ENCODE measurements at regions not wholly inside any gene's neighbourhood (a gene's known extent, or its start where the extent isn't known, plus 50 kb on each side); places are given as distances from the start of the nearest gene placed in this dataset.
"Not testable (repeated sequence)": the region's sequence is repeated elsewhere in the genome, so short reads cannot be mapped to it uniquely, and the experiment has no call there.

- Histone ChIP-seq H3K27ac (ENCODE audit: low read depth, low read length) (no peak overlapping the region), H3K9me3 (ENCODE audit: control insufficient read depth in 3 of 3, low read length in 3 of 3) (no peaks in the 10 kb centered on the region), H3K27me3 (ENCODE audit: control insufficient read depth in 3 of 3, insufficient read depth in 3 of 3, low read length in 3 of 3) (no peaks in the 10 kb centered on the region), H3K36me3 (ENCODE audit: control insufficient read depth in 3 of 3, insufficient read depth in 3 of 3, low read length in 3 of 3) (no peaks in the 10 kb centered on the region), H3K4me3 (ENCODE audit: low read length in 3 of 3) (no peak overlapping the region), H3K4me1 (ENCODE audit: control insufficient read depth in 3 of 3, insufficient read depth in 3 of 3, low read length in 3 of 3) (peaks cover 0 to 2% (median 0%) of the 10 kb centered on the region in 3 donors), H3K9ac (ENCODE audit: low read depth in 1 of 3, low read length in 3 of 3) (no peak overlapping the region)
Observed at GRCh38 chr18:44580159-44580558, 100.5 kb upstream of the SETBP1 start.

- not testable (repeated sequence) for H3K36me3 ChIP-seq (ENCODE audit: control insufficient read depth in 3 of 3, insufficient read depth in 3 of 3, low read length in 3 of 3); H3K9me3 ChIP-seq (ENCODE audit: control insufficient read depth in 3 of 3, low read length in 3 of 3); H3K27ac ChIP-seq (ENCODE audit: low read depth, low read length); H3K27me3 ChIP-seq (ENCODE audit: control insufficient read depth in 3 of 3, insufficient read depth in 3 of 3, low read length in 3 of 3); H3K9ac ChIP-seq (ENCODE audit: low read depth in 1 of 3, low read length in 3 of 3); H3K4me3 ChIP-seq (ENCODE audit: low read length in 3 of 3); H3K4me1 ChIP-seq (ENCODE audit: control insufficient read depth in 3 of 3, insufficient read depth in 3 of 3, low read length in 3 of 3)
Observed at GRCh38 chr18:44580782-44581181, 99.9 kb upstream of the SETBP1 start.

DNA sequence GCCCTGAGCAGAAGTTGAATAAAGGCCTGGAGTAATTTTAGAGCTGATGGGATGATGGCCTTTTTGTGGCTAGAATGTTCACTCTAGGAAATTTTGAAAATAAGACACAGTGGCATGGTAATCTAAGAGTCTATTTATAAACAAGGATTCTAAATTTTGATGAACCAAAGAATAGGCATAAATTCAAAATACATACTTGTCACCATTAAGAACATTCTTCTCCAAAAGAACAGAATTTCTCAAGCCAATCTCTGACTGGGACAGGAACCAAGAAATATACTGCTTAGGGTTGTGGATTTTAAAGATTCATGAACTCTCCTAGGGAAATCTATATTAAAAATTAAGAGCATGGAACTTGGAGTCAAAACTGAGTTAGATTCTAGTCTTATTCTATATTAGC is 98.2 kb upstream of the SETBP1 start:
- no peaks in the 10 kb centered on the region for H3K27me3 ChIP-seq (ENCODE audit: control insufficient read depth in 3 of 3, insufficient read depth in 3 of 3, low read length in 3 of 3)
- H3K27ac ChIP-seq (ENCODE audit: low read depth, low read length) = no peak overlapping the region
- H3K4me3 ChIP-seq (ENCODE audit: low read length in 3 of 3) = no peak overlapping the region

GRCh38 chr18:44584900-44585299 is 95.8 kb upstream of the SETBP1 start:
- no peaks in the 10 kb centered on the region for H3K9me3 ChIP-seq (ENCODE audit: control insufficient read depth in 3 of 3, low read length in 3 of 3)
- no peak overlapping the region for H3K27ac ChIP-seq (ENCODE audit: low read depth, low read length)
- no peak overlapping the region for H3K4me3 ChIP-seq (ENCODE audit: low read length in 3 of 3)
- H3K9ac ChIP-seq (ENCODE audit: low read depth in 1 of 3, low read length in 3 of 3) = no peak overlapping the region
- no peaks in the 10 kb centered on the region for H3K36me3 ChIP-seq (ENCODE audit: control insufficient read depth in 3 of 3, insufficient read depth in 3 of 3, low read length in 3 of 3)
- peaks cover 0 to 2% (median 0%) of the 10 kb centered on the region in 3 donors for H3K4me1 ChIP-seq (ENCODE audit: control insufficient read depth in 3 of 3, insufficient read depth in 3 of 3, low read length in 3 of 3)
- H3K27me3 ChIP-seq (ENCODE audit: control insufficient read depth in 3 of 3, insufficient read depth in 3 of 3, low read length in 3 of 3) = no peaks in the 10 kb centered on the region

More for the DNA sequence above, 98.2 kb upstream of the SETBP1 start:
- Histone ChIP-seq H3K9me3 (ENCODE audit: control insufficient read depth in 3 of 3, low read length in 3 of 3) (no peaks in the 10 kb centered on the region), H3K36me3 (ENCODE audit: control insufficient read depth in 3 of 3, insufficient read depth in 3 of 3, low read length in 3 of 3) (no peaks in the 10 kb centered on the region), H3K4me1 (ENCODE audit: control insufficient read depth in 3 of 3, insufficient read depth in 3 of 3, low read length in 3 of 3) (peaks cover 0 to 2% (median 0%) of the 10 kb centered on the region in 3 donors), H3K9ac (ENCODE audit: low read depth in 1 of 3, low read length in 3 of 3) (no peak overlapping the region)

- Histone ChIP-seq H3K36me3 (ENCODE audit: control insufficient read depth in 3 of 3, insufficient read depth in 3 of 3, low read length in 3 of 3) (no peaks in the 10 kb centered on the region), H3K4me3 (ENCODE audit: low read length in 3 of 3) (no peak overlapping the region), H3K27ac (ENCODE audit: low read depth, low read length) (no peak overlapping the region), H3K27me3 (ENCODE audit: control insufficient read depth in 3 of 3, insufficient read depth in 3 of 3, low read length in 3 of 3) (no peaks in the 10 kb centered on the region), H3K9ac (ENCODE audit: low read depth in 1 of 3, low read length in 3 of 3) (no peak overlapping the region), H3K9me3 (ENCODE audit: control insufficient read depth in 3 of 3, low read length in 3 of 3) (no peaks in the 10 kb centered on the region), H3K4me1 (ENCODE audit: control insufficient read depth in 3 of 3, insufficient read depth in 3 of 3, low read length in 3 of 3) (peaks cover 0 to 2% (median 0%) of the 10 kb centered on the region in 3 donors)
Observed at GRCh38 chr18:44586782-44587524, 93.7 kb upstream of the SETBP1 start.

DNA sequence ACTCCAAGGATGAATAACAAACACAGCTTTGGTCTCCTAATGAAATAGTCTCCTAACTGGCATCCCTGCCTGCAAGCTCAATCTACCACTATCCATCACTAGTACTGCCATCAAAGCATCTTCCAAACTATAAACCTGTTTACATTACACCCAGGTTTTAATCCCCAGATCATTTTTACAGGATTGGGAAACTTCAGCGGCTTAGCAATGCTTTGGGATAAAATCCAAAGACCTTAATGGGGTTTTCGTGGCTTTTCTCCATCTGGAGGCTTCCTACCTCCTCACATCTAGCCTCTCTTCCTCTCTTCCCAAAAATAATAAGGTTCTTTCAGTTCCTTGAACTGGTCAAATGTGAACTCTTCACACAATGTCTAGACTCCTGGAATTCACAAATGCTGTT is 92.2 kb upstream of the SETBP1 start:
- Histone ChIP-seq H3K4me1 (ENCODE audit: control insufficient read depth in 3 of 3, insufficient read depth in 3 of 3, low read length in 3 of 3) (no peaks in the 10 kb centered on the region), H3K27ac (ENCODE audit: low read depth, low read length) (no peak overlapping the region), H3K36me3 (ENCODE audit: control insufficient read depth in 3 of 3, insufficient read depth in 3 of 3, low read length in 3 of 3) (no peaks in the 10 kb centered on the region), H3K9me3 (ENCODE audit: control insufficient read depth in 3 of 3, low read length in 3 of 3) (no peaks in the 10 kb centered on the region), H3K9ac (ENCODE audit: low read depth in 1 of 3, low read length in 3 of 3) (no peak overlapping the region), H3K4me3 (ENCODE audit: low read length in 3 of 3) (no peak overlapping the region), H3K27me3 (ENCODE audit: control insufficient read depth in 3 of 3, insufficient read depth in 3 of 3, low read length in 3 of 3) (no peaks in the 10 kb centered on the region)

GRCh38 chr18:44589693-44590355 is 90.9 kb upstream of the SETBP1 start:
- Histone ChIP-seq H3K4me1 (ENCODE audit: control insufficient read depth in 3 of 3, insufficient read depth in 3 of 3, low read length in 3 of 3) (no peaks in the 10 kb centered on the region), H3K36me3 (ENCODE audit: control insufficient read depth in 3 of 3, insufficient read depth in 3 of 3, low read length in 3 of 3) (no peaks in the 10 kb centered on the region), H3K27me3 (ENCODE audit: control insufficient read depth in 3 of 3, insufficient read depth in 3 of 3, low read length in 3 of 3) (no peaks in the 10 kb centered on the region), H3K4me3 (ENCODE audit: low read length in 3 of 3) (no peak overlapping the region), H3K9ac (ENCODE audit: low read depth in 1 of 3, low read length in 3 of 3) (no peak overlapping the region), H3K9me3 (ENCODE audit: control insufficient read depth in 3 of 3, low read length in 3 of 3) (no peaks in the 10 kb centered on the region), H3K27ac (ENCODE audit: low read depth, low read length) (no peak overlapping the region)

- Histone ChIP-seq H3K9ac (ENCODE audit: low read depth in 1 of 3, low read length in 3 of 3) (no peak overlapping the region), H3K4me3 (ENCODE audit: low read length in 3 of 3) (no peak overlapping the region), H3K4me1 (ENCODE audit: control insufficient read depth in 3 of 3, insufficient read depth in 3 of 3, low read length in 3 of 3) (no peaks in the 10 kb centered on the region), H3K36me3 (ENCODE audit: control insufficient read depth in 3 of 3, insufficient read depth in 3 of 3, low read length in 3 of 3) (no peaks in the 10 kb centered on the region), H3K9me3 (ENCODE audit: control insufficient read depth in 3 of 3, low read length in 3 of 3) (no peaks in the 10 kb centered on the region), H3K27ac (ENCODE audit: low read depth, low read length) (no peak overlapping the region), H3K27me3 (ENCODE audit: control insufficient read depth in 3 of 3, insufficient read depth in 3 of 3, low read length in 3 of 3) (no peaks in the 10 kb centered on the region)
Observed at GRCh38 chr18:44590956-44591670, 89.6 kb upstream of the SETBP1 start.

- no peak overlapping the region for H3K4me3 ChIP-seq (ENCODE audit: low read length in 3 of 3)
- H3K4me1 ChIP-seq (ENCODE audit: control insufficient read depth in 3 of 3, insufficient read depth in 3 of 3, low read length in 3 of 3) = no peaks in the 10 kb centered on the region
- H3K9me3 ChIP-seq (ENCODE audit: control insufficient read depth in 3 of 3, low read length in 3 of 3) = no peaks in the 10 kb centered on the region
- H3K9ac ChIP-seq (ENCODE audit: low read depth in 1 of 3, low read length in 3 of 3) = no peak overlapping the region
- no peaks in the 10 kb centered on the region for H3K27me3 ChIP-seq (ENCODE audit: control insufficient read depth in 3 of 3, insufficient read depth in 3 of 3, low read length in 3 of 3)
- H3K27ac ChIP-seq (ENCODE audit: low read depth, low read length) = peak overlapping the region; percentile 8
- H3K36me3 ChIP-seq (ENCODE audit: control insufficient read depth in 3 of 3, insufficient read depth in 3 of 3, low read length in 3 of 3) = no peaks in the 10 kb centered on the region
Observed at GRCh38 chr18:44592639-44593038, 88.0 kb upstream of the SETBP1 start.

Data from skeletal muscle tissue (tissue), 3 donors.